Natural killer cell treated with Interleukin-12 subunit alpha and Interleukin-12 subunit beta and Interleukin-15 and Interleukin-18, amount 100 ng/mL, for 72 hours (primary cell): ENCODE measurements at regions not wholly inside any gene's neighbourhood (a gene's known extent, or its start where the extent isn't known, plus 50 kb on each side); places are given as distances from the start of the nearest gene placed in this dataset.
A peak's percentile ranks its signal among the peaks of the same experiment; 100 is the strongest.
"Not testable (repeated sequence)": the region's sequence is repeated elsewhere in the genome, so short reads cannot be mapped to it uniquely, and the experiment has no call there.

Experiments
- ATAC-seq, 2 donors: fragments of 150-1000 bp; cut with Tn5 transposase in 1 of 2; sonication (Bioruptor Pico), chemical (Tn5 transposase) in 1 of 2; 2 replicates each; pipeline ENCODE4 v1.10.0; 2021
- DNase-seq: peaks from one replicate; pipeline ENCODE4 v3.0.0; 2022; ENCODE audit warnings: low spot score
- H3K27ac Mint-ChIP-seq, 2 donors: 1 replicate in 1 of 2; 2 replicates in 1 of 2; pipeline ENCODE4 v1.8.0; 2022; ENCODE audit warnings: mixed read lengths in 2 of 2, mild to moderate bottlenecking in 1 of 2, moderate library complexity in 1 of 2
- H3K27me3 Mint-ChIP-seq, 2 donors: 1 replicate in 1 of 2; 2 replicates in 1 of 2; pipeline ENCODE4 v1.8.0; 2022; ENCODE audit warnings: mixed read lengths in 2 of 2
- H3K36me3 Mint-ChIP-seq: one replicate; pipeline ENCODE4 v1.8.0; 2022; ENCODE audit warnings: mixed read lengths
- H3K4me1 Mint-ChIP-seq, 2 donors: 1 replicate in 1 of 2; 2 replicates in 1 of 2; pipeline ENCODE4 v1.8.0; 2022; ENCODE audit warnings: low read depth in 2 of 2, mixed read lengths in 2 of 2, mild to moderate bottlenecking in 1 of 2
- H3K4me3 Mint-ChIP-seq: one replicate; pipeline ENCODE4 v1.8.0; 2022; ENCODE audit warnings: mixed read lengths
- H3K9me3 Mint-ChIP-seq: 2 replicates; pipeline ENCODE4 v1.8.0; 2022; ENCODE audit warnings: mixed read lengths

GRCh38 chr7:91790646-91791045 is 89.9 kb downstream of the MTERF1 start:
- not testable (repeated sequence) for H3K4me1 Mint-ChIP-seq, H3K36me3 Mint-ChIP-seq, H3K9me3 Mint-ChIP-seq

GRCh38 chr7:91796122-91796521 is 84.4 kb downstream of the MTERF1 start:
- no peaks in the 10 kb centered on the region for H3K4me1 Mint-ChIP-seq
- H3K27ac Mint-ChIP-seq, result no peak overlapping the region
- ATAC-seq, result no peak
- H3K4me3 Mint-ChIP-seq, result no peak overlapping the region
- peaks cover 9% of the 10 kb centered on the region for H3K36me3 Mint-ChIP-seq
- no peaks in the 10 kb centered on the region for H3K27me3 Mint-ChIP-seq
- peaks cover 8% of the 10 kb centered on the region for H3K9me3 Mint-ChIP-seq
- no peak for DNase-seq

More at GRCh38 chr7:91790646-91791045, 89.9 kb downstream of the MTERF1 start:
- H3K27me3 Mint-ChIP-seq, H3K27ac Mint-ChIP-seq, DNase-seq, H3K4me3 Mint-ChIP-seq, ATAC-seq: not testable (repeated sequence)

- Mint-ChIP-seq H3K27ac (no peak overlapping the region), H3K4me3 (no peak overlapping the region), H3K4me1 (no peaks in the 10 kb centered on the region), H3K36me3 (peaks cover under 1% of the 10 kb centered on the region), H3K27me3 (no peaks in the 10 kb centered on the region), H3K9me3 (peaks cover 4% of the 10 kb centered on the region)
- ATAC-seq (no peak), DNase-seq (no peak)
Measured at GRCh38 chr7:91798425-91798824, 82.1 kb downstream of the MTERF1 start.

- no peaks in the 10 kb centered on the region for H3K27me3 Mint-ChIP-seq
Measured at GRCh38 chr7:91800389-91800788, 80.1 kb downstream of the MTERF1 start.

GRCh38 chr7:91801331-91801983 is 79.0 kb downstream of the MTERF1 start:
- ATAC-seq (peak in 1 of 2 donors; percentile 40), DNase-seq (no peak)
- Mint-ChIP-seq H3K27me3 (no peaks in the 10 kb centered on the region), H3K27ac (no peak overlapping the region), H3K4me3 (no peak overlapping the region), H3K4me1 (no peaks in the 10 kb centered on the region), H3K9me3 (no peaks in the 10 kb centered on the region), H3K36me3 (no peaks in the 10 kb centered on the region)

More at GRCh38 chr7:91800389-91800788, 80.1 kb downstream of the MTERF1 start:
- ATAC-seq (peak in 1 of 2 donors; percentile 15), DNase-seq (no peak)
- Mint-ChIP-seq H3K36me3 (no peaks in the 10 kb centered on the region), H3K9me3 (no peaks in the 10 kb centered on the region), H3K27ac (no peak overlapping the region), H3K4me1 (no peaks in the 10 kb centered on the region), H3K4me3 (no peak overlapping the region)

GRCh38 chr7:91811236-91811635 is 69.3 kb downstream of the MTERF1 start:
- Mint-ChIP-seq H3K4me3 (no peak overlapping the region), H3K27me3 (no peaks in the 10 kb centered on the region), H3K27ac (no peak overlapping the region), H3K4me1 (no peaks in the 10 kb centered on the region), H3K9me3 (no peaks in the 10 kb centered on the region), H3K36me3 (no peaks in the 10 kb centered on the region)
- no peak for ATAC-seq
- no peak for DNase-seq

- H3K36me3 Mint-ChIP-seq, result no peaks in the 10 kb centered on the region
Measured at GRCh38 chr7:91811641-91812040, 68.9 kb downstream of the MTERF1 start.

GRCh38 chr7:91812388-91812787 is 68.1 kb downstream of the MTERF1 start:
- H3K4me1 Mint-ChIP-seq, result no peaks in the 10 kb centered on the region
- no peaks in the 10 kb centered on the region for H3K27me3 Mint-ChIP-seq
- H3K9me3 Mint-ChIP-seq, result peaks cover 3% of the 10 kb centered on the region
- ATAC-seq (no peak), DNase-seq (no peak)
- no peak overlapping the region for H3K4me3 Mint-ChIP-seq
- peaks cover 4% of the 10 kb centered on the region for H3K36me3 Mint-ChIP-seq
- no peak overlapping the region for H3K27ac Mint-ChIP-seq

More at GRCh38 chr7:91811641-91812040, 68.9 kb downstream of the MTERF1 start:
- DNase-seq (no peak), ATAC-seq (no peak)
- Mint-ChIP-seq H3K27ac (no peak overlapping the region), H3K9me3 (no peaks in the 10 kb centered on the region), H3K27me3 (no peaks in the 10 kb centered on the region), H3K4me1 (no peaks in the 10 kb centered on the region), H3K4me3 (no peak overlapping the region)

GRCh38 chr7:91814189-91814588 is 66.3 kb downstream of the MTERF1 start:
- no peak for DNase-seq
- H3K9me3 Mint-ChIP-seq, result peaks cover 3% of the 10 kb centered on the region
- H3K4me3 Mint-ChIP-seq, result no peak overlapping the region
- no peak for ATAC-seq
- no peak overlapping the region for H3K27ac Mint-ChIP-seq
- H3K36me3 Mint-ChIP-seq, result peaks cover 4% of the 10 kb centered on the region
- no peaks in the 10 kb centered on the region for H3K27me3 Mint-ChIP-seq
- H3K4me1 Mint-ChIP-seq, result no peaks in the 10 kb centered on the region
